PC-3 (cell line): ENCODE measurements at regions not wholly inside any gene's neighbourhood (a gene's known extent, or its start where the extent isn't known, plus 50 kb on each side); places are given as distances from the start of the nearest gene placed in this dataset.

ENCODE experiments used
- ATAC-seq: fragments of 200-7000 bp; cut with Tn5 transposase; 2 replicates; pipeline ENCODE4 v1.9.1; 2020; ENCODE audit warnings: mild to moderate bottlenecking, moderate library complexity
- BruUV-seq: library from RNA; stranded (reverse); fragments of 400-500 nt; replicated peaks from 2 replicates; lab custom pipeline; 2021; lab: Mats Ljungman, UMichigan
- CTCF ChIA-PET: fragments of 300-600 bp; sonication (Branson Sonifier 250); formaldehyde crosslinking; loops from one replicate; lab custom pipeline; 2022; ENCODE audit warnings: antibody characterized with exemption; lab: Charles Lee
- POLR2A ChIA-PET: fragments of 300-600 bp; sonication (Branson Sonifier 250); formaldehyde crosslinking; loops from one replicate; lab custom pipeline; 2022; ENCODE audit warnings: antibody characterized with exemption; ENCODE audit not compliant: unreplicated experiment; lab: Charles Lee
- DNase-seq: peaks from one replicate; pipeline ENCODE4 v3.0.0-alpha.2; 2015
- H2AFZ ChIP-seq: fragments of 300-600 bp; sonication (generic); 2 replicates; pipeline ENCODE4 v1.6.0; 2016; ENCODE audit warnings: antibody characterized with exemption, low read length
- H3F3A ChIP-seq: fragments of 300-600 bp; sonication (generic); one replicate; pipeline ENCODE4 v1.6.0; 2017; ENCODE audit warnings: antibody characterized with exemption, low read length, control low read depth, mild to moderate bottlenecking; ENCODE audit not compliant: unreplicated experiment
- H3K27ac ChIP-seq: fragments of 300-600 bp; sonication (generic); 2 replicates; pipeline ENCODE4 v1.5.1; 2016; ENCODE audit warnings: mild to moderate bottlenecking, low read length
- H3K27me3 ChIP-seq: fragments of 300-600 bp; sonication (generic); 2 replicates; pipeline ENCODE4 v1.6.1; 2016; ENCODE audit warnings: low read length, mixed read lengths
- H3K36me3 ChIP-seq: fragments of 300-600 bp; sonication (generic); 2 replicates; pipeline ENCODE4 v1.6.1; 2016; ENCODE audit warnings: low read depth, mixed run types, low read length, mixed read lengths
- H3K4me1 ChIP-seq: fragments of 300-600 bp; sonication (generic); 2 replicates; pipeline ENCODE4 v1.5.1; 2016; ENCODE audit warnings: low read length; ENCODE audit not compliant: insufficient read depth
- H3K4me2 ChIP-seq: fragments of 300-600 bp; sonication (generic); 2 replicates; pipeline ENCODE4 v1.6.0; 2016; ENCODE audit warnings: low read length
- H3K4me3 ChIP-seq: fragments of 300-600 bp; sonication (generic); 2 replicates; pipeline ENCODE4 v1.5.1; 2016; ENCODE audit warnings: mild to moderate bottlenecking, low read length, mixed read lengths
- H3K79me2 ChIP-seq: fragments of 300-600 bp; sonication (generic); 2 replicates; pipeline ENCODE4 v1.6.1; 2017; ENCODE audit warnings: low read length, mixed read lengths
- H3K9ac ChIP-seq: fragments of 300-600 bp; sonication (generic); 2 replicates; pipeline ENCODE4 v1.6.0; 2016; ENCODE audit warnings: mild to moderate bottlenecking, low read length
- H3K9me2 ChIP-seq: fragments of 300-600 bp; sonication (generic); replicated peaks from 2 replicates; pipeline ENCODE4 v1.6.1; 2016; ENCODE audit warnings: mixed run types, low read length, mixed read lengths
- H3K9me3 ChIP-seq: fragments of 300-600 bp; sonication (generic); 2 replicates; pipeline ENCODE4 v1.6.1; 2016; ENCODE audit warnings: low read length, mixed read lengths
- H4K20me1 ChIP-seq: fragments of 300-600 bp; sonication (generic); 2 replicates; pipeline ENCODE4 v1.6.1; 2016; ENCODE audit warnings: low read length, mixed read lengths
- CTCF ChIP-seq: fragments of 300-600 bp; sonication (generic); conservative IDR thresholded peaks from 2 replicates; pipeline ENCODE4 v1.5.1; 2017; ENCODE audit warnings: antibody characterized with exemption, low read depth, mild to moderate bottlenecking, low read length
- EZH2 ChIP-seq: fragments of 300-600 bp; sonication (generic); IDR thresholded peaks from one replicate; pipeline ENCODE4 v1.6.1; 2017; ENCODE audit warnings: antibody characterized with exemption, mild to moderate bottlenecking, low read length; ENCODE audit not compliant: unreplicated experiment
- EZH2phosphoT487 ChIP-seq: fragments of 300-600 bp; sonication (generic); IDR thresholded peaks from 2 replicates; pipeline ENCODE4 v1.6.1; 2018; ENCODE audit warnings: mild to moderate bottlenecking, antibody characterized with exemption, low read length, borderline replicate concordance
- intact Hi-C: fragments of 100-400 bp; cut with micrococcal nuclease; formaldehyde crosslinking; loops from 2 replicates; pipeline ENCODE4 v1.9.0; 2023

- DNase-seq (no peak), ATAC-seq (no peak)
- intact Hi-C loops: no loop called here
- CTCF ChIA-PET: no interaction called here
- Histone ChIP-seq H3K9me2 (no peaks in the 10 kb centered on the region), H3K27me3 (peaks cover 79% of the 10 kb centered on the region), H3K27ac (no peak overlapping the region), H4K20me1 (no peaks in the 10 kb centered on the region), H3K36me3 (no peaks in the 10 kb centered on the region), H3K4me2 (no peak overlapping the region), H3K4me3 (no peak overlapping the region), H3F3A (no peaks in the 10 kb centered on the region), H2AFZ (no peak overlapping the region), H3K9me3 (no peaks in the 10 kb centered on the region), H3K79me2 (no peaks in the 10 kb centered on the region), H3K4me1 (no peaks in the 10 kb centered on the region), H3K9ac (no peak overlapping the region)
- no TSS peak for BruUV-seq
- TF ChIP-seq CTCF: no peak
- no peak for TF ChIP-seq EZH2phosphoT487
- no peak for TF ChIP-seq EZH2
- POLR2A ChIA-PET: no interaction called here
Observed at GRCh38 chr1:36635284-36635683, 152.6 kb upstream of the CSF3R start.

GRCh38 chr1:36628804-36629203 lies 146.1 kb upstream of the CSF3R start:
- Histone ChIP-seq H3K4me1 (no peaks in the 10 kb centered on the region), H3K9ac (no peak overlapping the region), H4K20me1 (no peaks in the 10 kb centered on the region), H3K4me3 (no peak overlapping the region), H3K4me2 (no peak overlapping the region), H2AFZ (no peak overlapping the region), H3K27ac (no peak overlapping the region), H3K9me3 (no peaks in the 10 kb centered on the region), H3F3A (no peaks in the 10 kb centered on the region), H3K36me3 (no peaks in the 10 kb centered on the region), H3K27me3 (peaks cover 59% of the 10 kb centered on the region), H3K79me2 (no peaks in the 10 kb centered on the region), H3K9me2 (no peaks in the 10 kb centered on the region)
- CTCF ChIA-PET: no interaction called here
- no TSS peak for BruUV-seq
- POLR2A ChIA-PET: no interaction called here
- intact Hi-C loops: no loop called here
- no peak for ATAC-seq
- DNase-seq: no peak
- TF ChIP-seq EZH2: no peak
- no peak for TF ChIP-seq EZH2phosphoT487

GRCh38 chr1:36626435-36626834 lies 143.7 kb upstream of the CSF3R start:
- H2AFZ ChIP-seq: no peak overlapping the region

More at GRCh38 chr1:36626435-36626834, 143.7 kb upstream of the CSF3R start:
- Histone ChIP-seq H3K27me3 (peaks cover 72% of the 10 kb centered on the region), H3K9ac (no peak overlapping the region), H3K4me1 (no peaks in the 10 kb centered on the region), H3K9me2 (no peaks in the 10 kb centered on the region), H3K9me3 (no peaks in the 10 kb centered on the region), H3K4me3 (no peak overlapping the region), H3K27ac (no peak overlapping the region), H4K20me1 (no peaks in the 10 kb centered on the region), H3K36me3 (no peaks in the 10 kb centered on the region), H3F3A (no peaks in the 10 kb centered on the region), H3K79me2 (no peaks in the 10 kb centered on the region), H3K4me2 (no peak overlapping the region)
- no peak for ATAC-seq
- no peak for DNase-seq
- CTCF ChIA-PET: no interaction called here
- no peak for TF ChIP-seq EZH2
- no peak for TF ChIP-seq CTCF
- no peak for TF ChIP-seq EZH2phosphoT487
- POLR2A ChIA-PET: no interaction called here
- BruUV-seq: no TSS peak
- intact Hi-C loops: no loop called here
